Progenitor cell of endocrine pancreas (in vitro differentiated cells): ENCODE measurements at regions not wholly inside any gene's neighbourhood (a gene's known extent, or its start where the extent isn't known, plus 50 kb on each side); places are given as distances from the start of the nearest gene placed in this dataset.

ENCODE experiments used
- DNase-seq: peaks from one replicate; pipeline ENCODE4 v3.0.0; 2021; ENCODE audit warnings: low spot score; ENCODE audit not compliant: unreplicated experiment
- H3K27ac Mint-ChIP-seq: 2 replicates; pipeline ENCODE4 v1.8.0; 2021; ENCODE audit warnings: mild to moderate bottlenecking, moderate library complexity, mixed read lengths
- H3K27me3 Mint-ChIP-seq: 2 replicates; pipeline ENCODE4 v1.8.0; 2021; ENCODE audit warnings: mixed read lengths
- H3K36me3 Mint-ChIP-seq: 2 replicates; pipeline ENCODE4 v1.8.0; 2022; ENCODE audit warnings: mixed read lengths; ENCODE audit not compliant: insufficient read depth
- H3K4me1 Mint-ChIP-seq: 2 replicates; pipeline ENCODE4 v1.8.0; 2021; ENCODE audit warnings: low read depth, mixed read lengths
- H3K4me3 Mint-ChIP-seq: 2 replicates; pipeline ENCODE4 v1.8.0; 2021; ENCODE audit warnings: low read depth, mild to moderate bottlenecking, moderate library complexity, mixed read lengths
- H3K9me3 Mint-ChIP-seq: 2 replicates; pipeline ENCODE4 v1.8.0; 2021; ENCODE audit warnings: low read depth, mixed read lengths
- TF ChIP-seq, protein P1 (sequence below): fragments of 200-600 bp; sonication (generic); IDR thresholded peaks from one replicate; pipeline ENCODE4 v1.5.0; 2021; ENCODE audit warnings: antibody characterized with exemption, mild to moderate bottlenecking; ENCODE audit not compliant: unreplicated experiment

DNA sequence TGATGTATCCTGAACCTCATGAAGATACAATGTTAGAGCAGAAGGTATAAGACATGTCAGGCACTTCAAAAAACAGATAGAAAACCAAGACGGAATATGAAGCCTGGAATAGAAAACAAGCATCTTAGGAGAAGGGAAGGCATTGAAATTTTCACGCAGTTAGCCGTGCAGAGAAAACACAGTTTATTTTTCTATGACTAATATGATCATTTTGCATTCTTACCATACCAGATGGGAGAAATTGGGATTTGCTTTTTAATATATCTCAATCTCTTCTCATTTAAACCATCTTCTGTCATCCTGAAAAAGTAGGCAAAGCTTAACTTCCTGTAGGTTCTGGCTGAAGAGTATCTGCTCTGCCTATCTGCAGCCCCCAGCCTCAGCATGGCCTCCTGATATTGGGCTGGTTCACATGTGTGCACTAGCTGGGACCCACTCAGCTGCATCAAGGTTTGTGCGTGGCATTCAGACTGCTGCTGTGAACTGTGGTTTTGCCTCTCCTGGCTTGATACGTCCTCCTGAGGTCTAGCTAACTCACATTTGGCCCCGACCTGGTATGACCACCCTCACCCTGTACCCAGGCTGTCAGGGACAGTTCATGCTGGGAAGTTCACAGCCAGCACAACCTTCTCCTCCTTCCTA is 392.5 kb upstream of the SASH1 start:
- Mint-ChIP-seq H3K9me3 (peaks cover 1% of the 10 kb centered on the region), H3K27ac (no peak overlapping the region), H3K4me1 (peaks cover 5% of the 10 kb centered on the region), H3K36me3 (peaks cover 2% of the 10 kb centered on the region), H3K27me3 (no peaks in the 10 kb centered on the region), H3K4me3 (no peak overlapping the region)
- no peak for DNase-seq
- TF ChIP-seq, protein P1, sequence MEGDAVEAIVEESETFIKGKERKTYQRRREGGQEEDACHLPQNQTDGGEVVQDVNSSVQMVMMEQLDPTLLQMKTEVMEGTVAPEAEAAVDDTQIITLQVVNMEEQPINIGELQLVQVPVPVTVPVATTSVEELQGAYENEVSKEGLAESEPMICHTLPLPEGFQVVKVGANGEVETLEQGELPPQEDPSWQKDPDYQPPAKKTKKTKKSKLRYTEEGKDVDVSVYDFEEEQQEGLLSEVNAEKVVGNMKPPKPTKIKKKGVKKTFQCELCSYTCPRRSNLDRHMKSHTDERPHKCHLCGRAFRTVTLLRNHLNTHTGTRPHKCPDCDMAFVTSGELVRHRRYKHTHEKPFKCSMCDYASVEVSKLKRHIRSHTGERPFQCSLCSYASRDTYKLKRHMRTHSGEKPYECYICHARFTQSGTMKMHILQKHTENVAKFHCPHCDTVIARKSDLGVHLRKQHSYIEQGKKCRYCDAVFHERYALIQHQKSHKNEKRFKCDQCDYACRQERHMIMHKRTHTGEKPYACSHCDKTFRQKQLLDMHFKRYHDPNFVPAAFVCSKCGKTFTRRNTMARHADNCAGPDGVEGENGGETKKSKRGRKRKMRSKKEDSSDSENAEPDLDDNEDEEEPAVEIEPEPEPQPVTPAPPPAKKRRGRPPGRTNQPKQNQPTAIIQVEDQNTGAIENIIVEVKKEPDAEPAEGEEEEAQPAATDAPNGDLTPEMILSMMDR = no peak

DNA sequence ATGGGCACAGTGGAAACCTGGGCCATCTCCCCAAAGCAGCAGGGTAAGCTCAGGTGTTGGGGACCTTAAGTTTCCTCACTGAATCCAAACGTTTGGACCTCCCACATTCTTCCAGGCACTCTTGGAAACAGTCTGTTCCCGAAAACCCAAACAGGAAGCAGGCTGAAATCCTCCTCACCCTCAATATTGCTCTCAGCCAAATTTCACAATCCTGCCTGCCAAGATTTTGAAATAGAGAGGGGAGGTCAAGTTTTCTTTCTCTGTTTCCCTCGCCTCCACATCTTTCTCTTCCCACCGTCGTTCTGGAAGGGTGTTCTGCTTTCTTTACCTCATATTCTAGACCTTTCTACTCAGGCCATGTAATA is 392.0 kb upstream of the SASH1 start:
- DNase-seq = no peak
- Mint-ChIP-seq H3K36me3 (peaks cover 1% of the 10 kb centered on the region), H3K9me3 (no peaks in the 10 kb centered on the region), H3K4me1 (peaks cover 5% of the 10 kb centered on the region), H3K4me3 (no peak overlapping the region), H3K27me3 (no peaks in the 10 kb centered on the region), H3K27ac (no peak overlapping the region)
- TF ChIP-seq, protein P1 = no peak

DNA sequence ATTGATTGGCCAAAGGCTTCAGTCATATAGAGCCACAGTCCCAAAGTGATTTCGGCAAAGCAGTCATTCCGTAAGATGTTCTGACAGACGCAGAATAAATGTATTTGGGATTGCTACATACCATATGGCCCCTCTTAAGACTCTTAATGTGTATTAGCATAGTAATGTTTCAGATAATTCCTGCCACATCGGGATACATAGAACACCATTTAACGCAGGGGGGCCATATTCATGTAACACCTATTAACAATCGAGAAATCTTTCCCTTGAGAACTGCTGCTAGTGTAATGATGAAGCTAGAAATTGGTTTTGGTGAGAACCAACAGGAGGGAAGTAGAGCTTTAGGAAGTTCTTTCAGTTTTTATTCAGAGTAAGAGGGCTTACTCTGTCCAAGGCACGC is 390.9 kb upstream of the SASH1 start:
- Mint-ChIP-seq H3K4me1 (peaks cover 5% of the 10 kb centered on the region), H3K36me3 (no peaks in the 10 kb centered on the region)

DNA sequence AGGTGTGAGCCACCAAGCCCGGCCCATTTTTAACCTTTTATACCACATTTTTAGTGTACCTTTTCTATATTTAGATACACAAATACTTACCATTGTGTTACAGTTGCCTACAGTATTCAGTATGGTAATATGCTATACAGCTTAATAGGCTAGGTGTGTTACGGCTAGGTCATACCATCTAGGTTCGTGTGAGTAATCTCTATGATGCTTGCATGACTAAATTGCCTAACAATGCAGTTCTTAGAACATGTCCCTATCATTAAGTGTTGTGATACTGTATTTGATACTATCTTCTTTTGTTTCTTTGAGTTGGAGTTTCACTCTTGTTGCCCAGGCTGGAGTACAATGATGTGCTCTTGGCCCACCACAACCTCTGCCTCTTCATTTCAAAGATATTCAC is 387.7 kb upstream of the SASH1 start:
- no peak overlapping the region for H3K4me3 Mint-ChIP-seq
- no peak overlapping the region for H3K27ac Mint-ChIP-seq
- H3K9me3 Mint-ChIP-seq = no peaks in the 10 kb centered on the region
- no peak for DNase-seq
- H3K27me3 Mint-ChIP-seq = no peaks in the 10 kb centered on the region
- TF ChIP-seq, protein P1 = no peak
- H3K4me1 Mint-ChIP-seq = no peaks in the 10 kb centered on the region
- no peaks in the 10 kb centered on the region for H3K36me3 Mint-ChIP-seq

More for the DNA sequence above, 390.9 kb upstream of the SASH1 start:
- no peak for DNase-seq
- TF ChIP-seq, protein P1 = no peak
- Mint-ChIP-seq H3K27ac (no peak overlapping the region), H3K4me3 (no peak overlapping the region), H3K27me3 (no peaks in the 10 kb centered on the region), H3K9me3 (no peaks in the 10 kb centered on the region)

DNA sequence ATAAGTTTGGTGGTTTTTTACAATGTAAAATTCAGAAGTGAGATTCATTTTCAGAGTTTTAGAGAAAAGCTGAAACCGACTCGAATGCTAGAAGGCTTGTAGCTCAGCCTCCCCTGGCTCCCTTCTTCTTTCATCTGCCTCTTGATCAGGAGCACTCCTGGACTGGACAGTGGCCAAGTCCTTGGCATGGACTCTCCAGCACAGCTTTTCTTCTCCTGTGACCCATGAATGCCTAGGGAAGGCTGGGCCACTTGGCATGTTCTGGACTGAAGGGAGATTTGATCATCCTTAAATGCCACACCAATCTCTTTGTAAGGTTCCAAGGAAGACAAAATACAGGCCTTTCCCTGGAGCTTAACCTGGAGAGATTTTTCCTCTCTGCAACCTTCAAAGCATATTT is 384.0 kb upstream of the SASH1 start:
- Mint-ChIP-seq H3K27ac (no peak overlapping the region), H3K36me3 (no peaks in the 10 kb centered on the region), H3K27me3 (no peaks in the 10 kb centered on the region), H3K4me3 (no peak overlapping the region), H3K9me3 (no peaks in the 10 kb centered on the region), H3K4me1 (peaks cover 4% of the 10 kb centered on the region)
- TF ChIP-seq, protein P1 = no peak
- DNase-seq = no peak
